RWPE2 (cell line): ENCODE measurements at regions not wholly inside any gene's neighbourhood (a gene's known extent, or its start where the extent isn't known, plus 50 kb on each side); places are given as distances from the start of the nearest gene placed in this dataset.

Source experiments
- ATAC-seq: fragments of 200-7000 bp; cut with Tn5 transposase; 3 replicates; pipeline ENCODE4 v1.9.1; 2021; ENCODE audit warnings: low read depth
- DNase-seq: peaks from one replicate; pipeline ENCODE4 v3.0.0-alpha.2; 2020; ENCODE audit warnings: low spot score
- H3K27ac ChIP-seq: fragments of 450-650 bp; 2 replicates; pipeline ENCODE4 v1.5.1; 2017; ENCODE audit warnings: mild to moderate bottlenecking; ENCODE audit not compliant: poor library complexity, severe bottlenecking
- H3K27me3 ChIP-seq: fragments of 250-450 bp; sonication (Bioruptor Pico); 2 replicates; pipeline ENCODE4 v1.5.1; 2021; ENCODE audit warnings: mild to moderate bottlenecking, moderate library complexity; ENCODE audit not compliant: insufficient read depth, poor library complexity, severe bottlenecking
- H3K36me3 ChIP-seq: fragments of 250-450 bp; sonication (Bioruptor Pico); 2 replicates; pipeline ENCODE4 v1.5.1; 2020; ENCODE audit warnings: low read depth, mild to moderate bottlenecking, moderate library complexity
- H3K4me1 ChIP-seq: fragments of 250-450 bp; sonication (Bioruptor Pico); 2 replicates; pipeline ENCODE4 v1.5.1; 2021; ENCODE audit warnings: mild to moderate bottlenecking, moderate library complexity; ENCODE audit not compliant: insufficient read depth, poor library complexity, severe bottlenecking
- H3K4me3 ChIP-seq: fragments of 250-450 bp; sonication (Bioruptor Pico); 2 replicates; pipeline ENCODE4 v1.5.1; 2021; ENCODE audit warnings: mild to moderate bottlenecking, moderate library complexity; ENCODE audit not compliant: severe bottlenecking
- H3K9me3 ChIP-seq: fragments of 250-450 bp; sonication (Bioruptor Pico); 2 replicates; pipeline ENCODE4 v1.5.1; 2021; ENCODE audit warnings: mild to moderate bottlenecking, moderate library complexity; ENCODE audit not compliant: severe bottlenecking
- CTCF ChIP-seq: fragments of 450-650 bp; IDR thresholded peaks from one replicate; pipeline ENCODE4 v1.5.1; 2017; ENCODE audit warnings: mild to moderate bottlenecking, moderate library complexity; ENCODE audit not compliant: poor library complexity, severe bottlenecking

DNA sequence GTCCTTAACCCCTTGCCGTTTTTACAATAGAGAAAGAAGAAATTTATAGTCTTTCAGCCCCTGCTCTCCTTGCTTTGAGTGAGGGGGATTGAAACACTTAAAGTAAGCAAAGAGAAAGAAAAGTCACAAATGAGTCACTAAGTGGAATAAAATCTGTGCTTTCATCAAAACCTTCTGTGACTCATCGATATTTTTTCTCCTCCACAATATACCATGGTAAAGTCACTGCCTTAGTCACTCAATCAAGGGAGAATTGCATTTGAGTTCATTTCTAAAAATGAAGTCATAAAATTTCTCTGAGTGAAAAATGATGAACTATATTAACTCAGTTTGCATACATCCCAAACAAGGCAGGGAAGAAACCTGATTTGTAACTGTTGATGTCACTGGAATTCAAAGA lies 470.3 kb downstream of the FOXG1 start:
- H3K4me3 ChIP-seq: no peak overlapping the region
- no peaks in the 10 kb centered on the region for H3K27me3 ChIP-seq
- H3K4me1 ChIP-seq: peaks cover 44% of the 10 kb centered on the region
- no peaks in the 10 kb centered on the region for H3K36me3 ChIP-seq
- H3K9me3 ChIP-seq: no peaks in the 10 kb centered on the region
- DNase-seq (no peak), ATAC-seq (peak; percentile 84)
- no peak for TF ChIP-seq CTCF
- peak overlapping the region; percentile 94 for H3K27ac ChIP-seq

- no peak overlapping the region for H3K4me3 ChIP-seq
- H3K36me3 ChIP-seq: no peaks in the 10 kb centered on the region
- no peaks in the 10 kb centered on the region for H3K9me3 ChIP-seq
- TF ChIP-seq CTCF: no peak
- H3K27ac ChIP-seq: peak overlapping the region; percentile 94
- H3K4me1 ChIP-seq: peaks cover 62% of the 10 kb centered on the region
- no peak for DNase-seq
- peak; percentile 74 for ATAC-seq
- no peaks in the 10 kb centered on the region for H3K27me3 ChIP-seq
These were observed 473.5 kb downstream of the FOXG1 start for GRCh38 chr14:29240066-29240465.

GRCh38 chr14:29242755-29243754 lies 476.5 kb downstream of the FOXG1 start:
- DNase-seq (no peak), ATAC-seq (no peak)
- H3K9me3 ChIP-seq: no peaks in the 10 kb centered on the region
- H3K4me3 ChIP-seq: no peak overlapping the region
- H3K4me1 ChIP-seq: peaks cover 40% of the 10 kb centered on the region
- TF ChIP-seq CTCF: no peak
- no peak overlapping the region for H3K27ac ChIP-seq
- H3K36me3 ChIP-seq: no peaks in the 10 kb centered on the region
- H3K27me3 ChIP-seq: no peaks in the 10 kb centered on the region

GRCh38 chr14:29255692-29256091 lies 489.1 kb downstream of the FOXG1 start:
- Histone ChIP-seq H3K4me1 (peaks cover 4% of the 10 kb centered on the region), H3K9me3 (no peaks in the 10 kb centered on the region), H3K4me3 (no peak overlapping the region), H3K27me3 (no peaks in the 10 kb centered on the region), H3K27ac (no peak overlapping the region), H3K36me3 (no peaks in the 10 kb centered on the region)
- ATAC-seq (no peak), DNase-seq (no peak)
- TF ChIP-seq CTCF: no peak

- peaks cover 14% of the 10 kb centered on the region for H3K4me1 ChIP-seq
- H3K27ac ChIP-seq: peak overlapping the region; percentile 43
- H3K4me3 ChIP-seq: no peak overlapping the region
- H3K36me3 ChIP-seq: no peaks in the 10 kb centered on the region
- H3K27me3 ChIP-seq: no peaks in the 10 kb centered on the region
- no peaks in the 10 kb centered on the region for H3K9me3 ChIP-seq
- DNase-seq: no peak
- ATAC-seq: peak; percentile 92
- TF ChIP-seq CTCF: no peak
These were observed 496.4 kb downstream of the FOXG1 start for GRCh38 chr14:29262979-29263378.
